Hepatocyte (in vitro differentiated cells): ENCODE measurements at regions not wholly inside any gene's neighbourhood (a gene's known extent, or its start where the extent isn't known, plus 50 kb on each side); places are given as distances from the start of the nearest gene placed in this dataset.

ENCODE experiments used
- DNase-seq: peaks from one replicate; pipeline ENCODE4 v3.0.0-alpha.2; 2016; ENCODE audit warnings: low spot score
- H2AFZ ChIP-seq: fragments of 200-600 bp; sonication (generic); 2 replicates; pipeline ENCODE4 v1.6.0; 2016; ENCODE audit warnings: antibody characterized with exemption, mild to moderate bottlenecking
- H3K27ac ChIP-seq: fragments of 200-600 bp; sonication (generic); 2 replicates; pipeline ENCODE4 v1.5.1; 2016; ENCODE audit warnings: mild to moderate bottlenecking
- H3K27me3 ChIP-seq: fragments of 200-600 bp; sonication (generic); 2 replicates; pipeline ENCODE4 v1.6.1; 2016
- H3K36me3 ChIP-seq: fragments of 200-600 bp; sonication (generic); replicated peaks from 2 replicates; pipeline ENCODE4 v1.5.1; 2016; ENCODE audit warnings: low read depth; ENCODE audit not compliant: insufficient read depth
- H3K4me1 ChIP-seq: fragments of 200-600 bp; sonication (generic); 2 replicates; pipeline ENCODE4 v1.5.1; 2016; ENCODE audit warnings: mild to moderate bottlenecking, moderate library complexity; ENCODE audit not compliant: insufficient read depth
- H3K4me2 ChIP-seq: fragments of 200-600 bp; sonication (generic); 2 replicates; pipeline ENCODE4 v1.6.0; 2016
- H3K4me3 ChIP-seq: fragments of 200-600 bp; sonication (generic); 2 replicates; pipeline ENCODE4 v1.5.1; 2016; ENCODE audit warnings: mild to moderate bottlenecking
- H3K79me2 ChIP-seq: fragments of 200-600 bp; sonication (generic); 2 replicates; pipeline ENCODE4 v1.6.0; 2017; ENCODE audit warnings: mild to moderate bottlenecking
- H3K9me2 ChIP-seq: fragments of 200-600 bp; sonication (generic); replicated peaks from 2 replicates; pipeline ENCODE4 v1.6.0; 2017; ENCODE audit warnings: mild to moderate bottlenecking; ENCODE audit not compliant: insufficient read depth
- H3K9me3 ChIP-seq: fragments of 200-600 bp; sonication (generic); 2 replicates; pipeline ENCODE4 v1.5.1; 2016; ENCODE audit warnings: low read depth, mild to moderate bottlenecking
- H4K20me1 ChIP-seq: fragments of 200-600 bp; sonication (generic); 2 replicates; pipeline ENCODE4 v1.6.0; 2016; ENCODE audit warnings: mild to moderate bottlenecking; ENCODE audit not compliant: insufficient read depth, poor library complexity, severe bottlenecking
- EZH2 ChIP-seq: fragments of 200-600 bp; sonication (generic); IDR thresholded peaks from 2 replicates; pipeline ENCODE4 v1.6.1; 2016; ENCODE audit warnings: antibody characterized with exemption, mild to moderate bottlenecking, borderline replicate concordance
- EZH2phosphoT487 ChIP-seq: fragments of 200-600 bp; sonication (generic); IDR thresholded peaks from one replicate; pipeline ENCODE4 v1.6.1; 2018; ENCODE audit warnings: antibody characterized with exemption, mild to moderate bottlenecking, low read depth, moderate library complexity; ENCODE audit not compliant: unreplicated experiment, severe bottlenecking
- WGBS: methylation state at CpG from one replicate; pipeline ENCODE4 v1.1.6; 2016; ENCODE audit warnings: low lambda C conversion rate; ENCODE audit errors: missing lambda C conversion rate; 5-methylcytosine and 5-hydroxymethylcytosine counted together
- TF ChIP-seq, protein P1 (sequence below): fragments of 200-600 bp; sonication (generic); IDR thresholded peaks from 2 replicates; pipeline ENCODE4 v1.5.1; 2016; ENCODE audit warnings: antibody characterized with exemption, mild to moderate bottlenecking; ENCODE audit not compliant: poor library complexity

- H4K20me1 ChIP-seq, result no peaks in the 10 kb centered on the region
- WGBS, result 87% methylated on average over 2 of the region's 2 CpGs
Observed at GRCh38 chr12:106006940-106007339, 131.8 kb downstream of the NUAK1 start.

GRCh38 chr12:106010741-106011140 lies 128.0 kb downstream of the NUAK1 start:
- Histone ChIP-seq H3K79me2 (no peaks in the 10 kb centered on the region), H2AFZ (no peak overlapping the region), H3K4me2 (no peak overlapping the region), H3K4me3 (no peak overlapping the region), H3K27me3 (peaks cover 13% of the 10 kb centered on the region), H3K9me2 (no peaks in the 10 kb centered on the region), H3K36me3 (no peaks in the 10 kb centered on the region), H3K27ac (no peak overlapping the region), H4K20me1 (no peaks in the 10 kb centered on the region), H3K4me1 (no peaks in the 10 kb centered on the region), H3K9me3 (no peaks in the 10 kb centered on the region)
- TF ChIP-seq EZH2 (no peak), EZH2phosphoT487 (no peak)
- TF ChIP-seq, protein P1, sequence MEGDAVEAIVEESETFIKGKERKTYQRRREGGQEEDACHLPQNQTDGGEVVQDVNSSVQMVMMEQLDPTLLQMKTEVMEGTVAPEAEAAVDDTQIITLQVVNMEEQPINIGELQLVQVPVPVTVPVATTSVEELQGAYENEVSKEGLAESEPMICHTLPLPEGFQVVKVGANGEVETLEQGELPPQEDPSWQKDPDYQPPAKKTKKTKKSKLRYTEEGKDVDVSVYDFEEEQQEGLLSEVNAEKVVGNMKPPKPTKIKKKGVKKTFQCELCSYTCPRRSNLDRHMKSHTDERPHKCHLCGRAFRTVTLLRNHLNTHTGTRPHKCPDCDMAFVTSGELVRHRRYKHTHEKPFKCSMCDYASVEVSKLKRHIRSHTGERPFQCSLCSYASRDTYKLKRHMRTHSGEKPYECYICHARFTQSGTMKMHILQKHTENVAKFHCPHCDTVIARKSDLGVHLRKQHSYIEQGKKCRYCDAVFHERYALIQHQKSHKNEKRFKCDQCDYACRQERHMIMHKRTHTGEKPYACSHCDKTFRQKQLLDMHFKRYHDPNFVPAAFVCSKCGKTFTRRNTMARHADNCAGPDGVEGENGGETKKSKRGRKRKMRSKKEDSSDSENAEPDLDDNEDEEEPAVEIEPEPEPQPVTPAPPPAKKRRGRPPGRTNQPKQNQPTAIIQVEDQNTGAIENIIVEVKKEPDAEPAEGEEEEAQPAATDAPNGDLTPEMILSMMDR, result no peak
- DNase-seq, result no peak

More at GRCh38 chr12:106006940-106007339, 131.8 kb downstream of the NUAK1 start:
- Histone ChIP-seq H3K4me1 (no peaks in the 10 kb centered on the region), H3K79me2 (no peaks in the 10 kb centered on the region), H3K9me3 (no peaks in the 10 kb centered on the region), H3K9me2 (no peaks in the 10 kb centered on the region), H3K4me3 (no peak overlapping the region), H3K27me3 (peaks cover 13% of the 10 kb centered on the region), H3K36me3 (no peaks in the 10 kb centered on the region), H3K4me2 (no peak overlapping the region), H2AFZ (no peak overlapping the region), H3K27ac (no peak overlapping the region)
- TF ChIP-seq, protein P1, result no peak
- no peak for TF ChIP-seq EZH2phosphoT487
- TF ChIP-seq EZH2, result no peak
- DNase-seq, result no peak
